Ishikawa (cell line): ENCODE measurements at regions not wholly inside any gene's neighbourhood (a gene's known extent, or its start where the extent isn't known, plus 50 kb on each side); places are given as distances from the start of the nearest gene placed in this dataset.

Source experiments
- CEBPB ChIP-seq: IDR thresholded peaks from 2 replicates; pipeline ENCODE4 v1.6.1; 2012
- EP300 ChIP-seq: IDR thresholded peaks from 2 replicates; pipeline ENCODE4 v1.6.1; 2012; ENCODE audit warnings: borderline replicate concordance
- FOXM1 ChIP-seq: IDR thresholded peaks from 2 replicates; pipeline ENCODE4 v1.6.1; 2012; ENCODE audit warnings: low read depth, borderline replicate concordance
- NFIC ChIP-seq: IDR thresholded peaks from 2 replicates; pipeline ENCODE4 v1.6.1; 2012
- RAD21 ChIP-seq: IDR thresholded peaks from 2 replicates; pipeline ENCODE4 v1.6.1; 2012; ENCODE audit warnings: low read depth
- TAF1 ChIP-seq: IDR thresholded peaks from 2 replicates; pipeline ENCODE4 v1.6.1; 2012; ENCODE audit warnings: low read depth, mild to moderate bottlenecking
- TCF12 ChIP-seq: IDR thresholded peaks from 2 replicates; pipeline ENCODE4 v1.6.1; 2012; ENCODE audit warnings: low read depth
- TEAD4 ChIP-seq: IDR thresholded peaks from 2 replicates; pipeline ENCODE4 v1.6.1; 2012
- YY1 ChIP-seq: IDR thresholded peaks from 2 replicates; pipeline ENCODE4 v1.6.1; 2012; ENCODE audit warnings: low read depth
- ZBTB7A ChIP-seq: IDR thresholded peaks from 2 replicates; pipeline ENCODE4 v1.6.1; 2012; ENCODE audit warnings: low read depth

DNA sequence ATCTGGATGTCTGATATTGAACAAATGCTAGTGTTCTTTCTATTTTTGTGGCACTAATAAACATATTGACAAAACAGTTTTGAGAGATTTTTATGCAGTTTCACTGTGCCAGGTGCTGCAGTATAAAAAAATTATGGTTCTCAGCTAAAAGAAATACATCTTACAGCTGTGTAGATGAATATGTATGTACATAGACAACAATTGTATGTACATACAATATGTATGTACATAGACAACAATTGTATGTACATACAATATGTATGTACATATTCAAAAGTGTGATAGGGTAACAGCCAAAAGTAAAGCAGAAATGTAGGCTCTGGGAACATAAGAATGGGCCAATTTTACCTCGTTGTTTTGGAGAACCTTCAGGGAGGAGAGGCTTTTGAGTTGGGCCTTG lies 390.0 kb upstream of the RPS6KA3 start:
- TF ChIP-seq TCF12: no peak
- no peak for TF ChIP-seq RAD21
- no peak for TF ChIP-seq TEAD4
- no peak for TF ChIP-seq ZBTB7A
- TF ChIP-seq CEBPB: no peak
- TF ChIP-seq YY1: no peak
- no peak for TF ChIP-seq FOXM1
- TF ChIP-seq TAF1: no peak
- no peak for TF ChIP-seq EP300
- no peak for TF ChIP-seq NFIC
